HCT116 (cell line): ENCODE measurements at regions not wholly inside any gene's neighbourhood (a gene's known extent, or its start where the extent isn't known, plus 50 kb on each side); places are given as distances from the start of the nearest gene placed in this dataset.

Experiments
- ATAC-seq: fragments of 200-7000 bp; cut with Tn5 transposase; 2 replicates; pipeline ENCODE4 v1.9.1; 2020; ENCODE audit warnings: mild to moderate bottlenecking, moderate library complexity
- BruUV-seq: library from RNA; stranded (reverse); fragments of 400-500 nt; replicated peaks from 2 replicates; lab custom pipeline; 2021; lab: Mats Ljungman, UMichigan
- CTCF ChIA-PET: fragments of 300-600 bp; sonication (Branson Sonifier 250); formaldehyde crosslinking; loops from one replicate; lab custom pipeline; 2021; ENCODE audit warnings: antibody characterized with exemption; lab: Charles Lee
- POLR2A ChIA-PET: fragments of 300-600, 350-600 bp; sonication (Branson Sonifier 250); formaldehyde crosslinking; loops from one replicate; lab custom pipeline; 2021; ENCODE audit warnings: antibody characterized with exemption; lab: Charles Lee
- RAD21 ChIA-PET, 2 experiments: fragments of 300-600 bp; sonication (Branson Sonifier 250); formaldehyde crosslinking; loops; one replicate each; lab custom pipeline; 2023; ENCODE audit warnings: low total read pairs in 2 of 2; ENCODE audit not compliant: uncharacterized antibody in 2 of 2, unreplicated experiment in 2 of 2, low non-redundant PET in 1 of 2; lab: Charles Lee
- DNase-seq: peaks from one replicate; pipeline ENCODE4 v3.0.0-alpha.2; 2010; ENCODE audit warnings: low read depth, low spot score
- H2AFZ ChIP-seq: fragments of 200-600 bp; shearing (Covaris generic), sonication (generic); 2 replicates; pipeline ENCODE4 v1.6.1; 2017; ENCODE audit warnings: low read depth, mixed run types, mixed read lengths, antibody characterized with exemption, low read length; ENCODE audit not compliant: poor library complexity, severe bottlenecking
- H3K27ac ChIP-seq: 2 replicates; pipeline ENCODE4 v1.5.1; 2012; ENCODE audit warnings: low read depth, low read length
- H3K27me3 ChIP-seq: fragments of 200-600 bp; sonication (generic); 2 replicates; pipeline ENCODE4 v1.6.1; 2016; ENCODE audit warnings: mixed run types, low read length, mixed read lengths; ENCODE audit not compliant: insufficient read depth
- H3K36me3 ChIP-seq, 2 experiments: fragments of 200-500 bp in 1 of 2; fragments of 200-600 bp in 1 of 2; sonication (Bioruptor generic) in 1 of 2; sonication (generic) in 1 of 2; 2 replicates each; pipeline versions ENCODE4 v1.5.1 to v1.6.1; 2014 to 2016; ENCODE audit warnings: low read length in 2 of 2, inconsistent platforms in 1 of 2, mixed read lengths in 1 of 2, mixed run types in 1 of 2; ENCODE audit not compliant: insufficient read depth in 2 of 2, control insufficient read depth in 1 of 2
- H3K4me1 ChIP-seq, 2 experiments: fragments of 200-600 bp in 1 of 2; sonication (generic) in 1 of 2; 2 replicates each; pipeline versions ENCODE4 v1.5.1 to v1.6.1; 2012 to 2017; ENCODE audit warnings: low read length in 2 of 2, inconsistent platforms in 1 of 2, mild to moderate bottlenecking in 1 of 2, mixed read lengths in 1 of 2, mixed run types in 1 of 2, moderate library complexity in 1 of 2; ENCODE audit not compliant: insufficient read depth in 2 of 2, control insufficient read depth in 1 of 2
- H3K4me2 ChIP-seq: fragments of 200-600 bp; sonication (generic); 2 replicates; pipeline ENCODE4 v1.6.1; 2017; ENCODE audit warnings: mixed run types, low read length, mixed read lengths
- H3K4me3 ChIP-seq, 2 experiments: fragments of 200-600 bp in 1 of 2; sonication (generic) in 1 of 2; replicated peaks in 1 of 2; 2 replicates each; pipeline ENCODE4 v1.5.1; 2011 to 2016; ENCODE audit warnings: low read length in 2 of 2, control low read depth in 1 of 2, low read depth in 1 of 2, mild to moderate bottlenecking in 1 of 2, mixed read lengths in 1 of 2, mixed run types in 1 of 2
- H3K79me2 ChIP-seq: fragments of 200-600 bp; sonication (generic); 2 replicates; pipeline ENCODE4 v1.6.1; 2017; ENCODE audit warnings: mild to moderate bottlenecking, mixed run types, low read length, moderate library complexity, mixed read lengths; ENCODE audit not compliant: insufficient read depth
- H3K9ac ChIP-seq: fragments of 200-600 bp; sonication (generic); 2 replicates; pipeline ENCODE4 v1.6.1; 2016; ENCODE audit warnings: low read length, mixed read lengths
- H3K9me2 ChIP-seq: fragments of 200-600 bp; sonication (generic), shearing (Covaris generic); 2 replicates; pipeline ENCODE4 v1.6.1; 2017; ENCODE audit warnings: mixed run types, mild to moderate bottlenecking, moderate library complexity; ENCODE audit not compliant: insufficient read depth
- H3K9me3 ChIP-seq, 2 experiments: fragments of 200-500 bp in 1 of 2; fragments of 200-600 bp in 1 of 2; sonication (Bioruptor generic) in 1 of 2; sonication (generic) in 1 of 2; 2 replicates each; pipeline ENCODE4 v1.6.1; 2014 to 2017; ENCODE audit warnings: low read length in 2 of 2, mixed read lengths in 2 of 2, inconsistent platforms in 1 of 2, low read depth in 1 of 2, mild to moderate bottlenecking in 1 of 2, mixed run types in 1 of 2, moderate library complexity in 1 of 2; ENCODE audit not compliant: control insufficient read depth in 1 of 2, insufficient read depth in 1 of 2
- H4K20me1 ChIP-seq: fragments of 200-600 bp; sonication (generic), shearing (Covaris generic); 2 replicates; pipeline ENCODE4 v1.6.1; 2017; ENCODE audit warnings: mixed run types, mild to moderate bottlenecking, moderate library complexity; ENCODE audit not compliant: insufficient read depth
- CTCF ChIP-seq, 3 experiments: fragments of 200-600 bp in 1 of 3; sonication (generic) in 1 of 3; IDR thresholded peaks in 2 of 3; conservative IDR thresholded peaks in 1 of 3; 2 replicates each; pipeline ENCODE4 v1.5.1; 2012 to 2017; ENCODE audit warnings: low read depth in 2 of 3, low read length in 2 of 3, antibody characterized with exemption in 1 of 3, borderline replicate concordance in 1 of 3, control low read depth in 1 of 3, mild to moderate bottlenecking in 1 of 3, mixed read lengths in 1 of 3, mixed run types in 1 of 3, moderate library complexity in 1 of 3; ENCODE audit not compliant: insufficient read depth in 1 of 3
- EGR1 ChIP-seq: IDR thresholded peaks from 2 replicates; pipeline ENCODE4 v1.6.1; 2012; ENCODE audit warnings: low read depth
- FOSL1 ChIP-seq: IDR thresholded peaks from 2 replicates; pipeline ENCODE4 v1.6.1; 2012; ENCODE audit warnings: low read depth
- MAX ChIP-seq: IDR thresholded peaks from 2 replicates; pipeline ENCODE4 v1.6.1; 2012
- RAD21 ChIP-seq: IDR thresholded peaks from 2 replicates; pipeline ENCODE4 v1.6.1; 2012; ENCODE audit warnings: low read depth, mild to moderate bottlenecking
- SIN3A ChIP-seq: IDR thresholded peaks from 2 replicates; pipeline ENCODE4 v1.6.1; 2012; ENCODE audit warnings: low read depth
- SRF ChIP-seq: IDR thresholded peaks from 2 replicates; pipeline ENCODE4 v1.6.1; 2012; ENCODE audit warnings: low read depth
- YY1 ChIP-seq: IDR thresholded peaks from 2 replicates; pipeline ENCODE4 v1.6.1; 2011; ENCODE audit warnings: low read length, low read depth, moderate library complexity, mild to moderate bottlenecking; ENCODE audit not compliant: insufficient replicate concordance; ENCODE audit errors: extremely low read depth
- ZBTB33 ChIP-seq: IDR thresholded peaks from 2 replicates; pipeline ENCODE4 v1.6.1; 2011; ENCODE audit warnings: mild to moderate bottlenecking, low read length, moderate library complexity; ENCODE audit not compliant: insufficient replicate concordance; ENCODE audit errors: extremely low read depth
- ZNF274 ChIP-seq: fragments of 200-500 bp; sonication (Bioruptor generic); IDR thresholded peaks from 2 replicates; pipeline ENCODE4 v1.6.1; 2014; ENCODE audit warnings: mild to moderate bottlenecking, low read depth, low read length, inconsistent platforms
- intact Hi-C: fragments of 100-400 bp; cut with micrococcal nuclease; formaldehyde crosslinking; loops from 2 replicates; pipeline ENCODE4 v1.10.0; 2022

DNA sequence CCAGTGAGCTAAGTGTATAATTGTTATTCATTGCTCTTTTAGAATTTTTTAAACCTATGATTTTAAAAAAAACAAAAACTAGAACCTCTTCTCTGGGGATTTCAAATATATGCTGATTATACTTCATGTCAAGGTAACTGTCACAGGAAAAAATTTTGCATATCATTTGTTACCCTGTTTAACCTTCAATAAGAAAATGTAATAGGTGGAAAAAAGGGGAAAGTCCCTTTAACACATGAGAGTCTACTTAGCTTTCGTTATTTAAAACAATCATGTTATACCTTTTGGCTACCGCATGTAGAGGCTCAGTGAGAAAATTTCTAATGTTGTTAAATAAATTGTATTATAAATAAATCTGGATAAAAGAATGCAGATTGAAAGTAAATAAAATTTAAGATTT is 190.1 kb upstream of the AKR1E2 start:
- intact Hi-C loops, result no loop called here
- Histone ChIP-seq H2AFZ (no peak overlapping the region), H3K27ac (no peak overlapping the region), H3K27me3 (no peaks in the 10 kb centered on the region), H3K36me3 (no peaks in the 10 kb centered on the region), H4K20me1 (no peaks in the 10 kb centered on the region), H3K4me1 (no peaks in the 10 kb centered on the region), H3K4me3 (no peak overlapping the region), H3K9me2 (no peaks in the 10 kb centered on the region), H3K9ac (no peak overlapping the region), H3K4me2 (no peak overlapping the region), H3K9me3 (no peaks in the 10 kb centered on the region), H3K79me2 (no peaks in the 10 kb centered on the region)
- no TSS peak for BruUV-seq
- ChIA-PET POLR2A (no interaction called here), CTCF (no interaction called here), RAD21 (no interaction called here)
- no peak for ATAC-seq
- no peak for DNase-seq
- TF ChIP-seq SRF (no peak), YY1 (no peak), FOSL1 (no peak), ZBTB33 (no peak), RAD21 (no peak), ZNF274 (no peak), SIN3A (no peak), CTCF (IDR thresholded peaks at IDR 0.05 in 2 of 3, conservative IDR thresholded peaks at IDR 0.05 in 1 of 3; ENCODE audit: borderline replicate concordance in 1 of 3, insufficient read depth in 1 of 3, low read depth in 2 of 3, low read length in 2 of 3) (no peak), EGR1 (no peak), MAX (no peak)
